ENCODE measurements at regions not wholly inside any gene's neighbourhood (a gene's known extent, or its start where the extent isn't known, plus 50 kb on each side); places are given as distances from the start of the nearest gene placed in this dataset.
"Not testable (repeated sequence)": the region's sequence is repeated elsewhere in the genome, so short reads cannot be mapped to it uniquely, and the experiment has no call there.

DNA sequence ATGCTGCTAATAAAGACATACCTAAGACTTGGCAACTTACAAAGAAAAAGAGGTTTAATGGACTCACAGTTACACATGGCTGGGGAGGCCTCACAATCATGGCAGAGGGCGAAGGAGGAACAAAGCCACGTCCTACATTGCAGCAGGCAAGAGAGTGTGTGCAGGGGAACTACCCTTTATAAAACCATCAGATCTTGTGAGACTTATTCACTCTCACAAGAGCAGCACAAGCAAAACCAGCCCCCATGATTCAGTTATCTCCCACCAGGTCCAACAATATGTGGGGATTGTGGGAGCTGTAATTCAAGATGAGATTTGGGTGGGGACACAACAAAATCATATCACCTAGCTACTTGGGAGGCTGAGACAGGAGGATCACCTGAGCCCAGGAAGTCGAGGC is 202.4 kb downstream of the FAM43A start:
- TF ChIP-seq CTCF (IDR thresholded peaks at IDR 0.05; ENCODE audit: low read depth, low read length, poor library complexity, severe bottlenecking); EZH2phosphoT487 (IDR thresholded peaks at IDR 0.05; ENCODE audit: borderline replicate concordance, low read length): not testable (repeated sequence)

All from DOHH2 (cell line).